SU-DHL-6 (cell line): ENCODE measurements at regions not wholly inside any gene's neighbourhood (a gene's known extent, or its start where the extent isn't known, plus 50 kb on each side); places are given as distances from the start of the nearest gene placed in this dataset.

Experiments used
- EZH2phosphoT487 ChIP-seq: fragments of 200-600 bp; sonication (generic), shearing (Covaris generic); conservative IDR thresholded peaks from 2 replicates; pipeline ENCODE4 v1.6.1; 2018; ENCODE audit warnings: mild to moderate bottlenecking, antibody characterized with exemption, low read length, moderate library complexity, mixed read lengths
- TF ChIP-seq, protein P1 (sequence below): fragments of 200-600 bp; sonication (generic); IDR thresholded peaks from one replicate; pipeline ENCODE4 v1.5.1; 2017; ENCODE audit warnings: antibody characterized with exemption, mild to moderate bottlenecking, low read length, moderate library complexity; ENCODE audit not compliant: insufficient read depth, poor library complexity, severe bottlenecking

DNA sequence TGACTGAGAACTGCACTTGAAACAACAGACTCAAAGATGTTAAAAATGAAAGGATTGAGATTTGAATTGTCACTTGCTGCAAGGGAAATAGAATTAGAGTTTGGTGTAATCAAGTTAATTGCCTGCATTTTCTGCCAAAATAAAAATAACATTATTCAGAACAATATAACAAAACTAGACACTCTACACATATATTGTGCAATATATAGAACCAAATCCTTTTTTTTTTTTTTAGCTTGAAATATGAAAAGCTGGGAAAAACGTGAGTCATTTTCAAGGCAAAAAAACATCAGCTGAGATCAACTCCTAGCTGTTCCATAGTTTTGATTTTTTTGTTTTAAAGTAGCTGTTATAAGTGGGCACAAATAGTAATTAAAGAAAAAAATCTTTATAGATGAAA, 561.5 kb downstream of the DNAJB9 start:
- TF ChIP-seq, protein P1, sequence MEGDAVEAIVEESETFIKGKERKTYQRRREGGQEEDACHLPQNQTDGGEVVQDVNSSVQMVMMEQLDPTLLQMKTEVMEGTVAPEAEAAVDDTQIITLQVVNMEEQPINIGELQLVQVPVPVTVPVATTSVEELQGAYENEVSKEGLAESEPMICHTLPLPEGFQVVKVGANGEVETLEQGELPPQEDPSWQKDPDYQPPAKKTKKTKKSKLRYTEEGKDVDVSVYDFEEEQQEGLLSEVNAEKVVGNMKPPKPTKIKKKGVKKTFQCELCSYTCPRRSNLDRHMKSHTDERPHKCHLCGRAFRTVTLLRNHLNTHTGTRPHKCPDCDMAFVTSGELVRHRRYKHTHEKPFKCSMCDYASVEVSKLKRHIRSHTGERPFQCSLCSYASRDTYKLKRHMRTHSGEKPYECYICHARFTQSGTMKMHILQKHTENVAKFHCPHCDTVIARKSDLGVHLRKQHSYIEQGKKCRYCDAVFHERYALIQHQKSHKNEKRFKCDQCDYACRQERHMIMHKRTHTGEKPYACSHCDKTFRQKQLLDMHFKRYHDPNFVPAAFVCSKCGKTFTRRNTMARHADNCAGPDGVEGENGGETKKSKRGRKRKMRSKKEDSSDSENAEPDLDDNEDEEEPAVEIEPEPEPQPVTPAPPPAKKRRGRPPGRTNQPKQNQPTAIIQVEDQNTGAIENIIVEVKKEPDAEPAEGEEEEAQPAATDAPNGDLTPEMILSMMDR: no peak
- no peak for TF ChIP-seq EZH2phosphoT487
